ENCODE measurements at regions not wholly inside any gene's neighbourhood (a gene's known extent, or its start where the extent isn't known, plus 50 kb on each side); places are given as distances from the start of the nearest gene placed in this dataset.

GRCh38 chr18:56121669-56122068 lies 516.7 kb downstream of the TXNL1 start:
- TF ChIP-seq CTCF (IDR thresholded peaks at IDR 0.05) = no peak
- TF ChIP-seq EP300 (IDR thresholded peaks at IDR 0.05) = no peak
